ENCODE measurements at regions not wholly inside any gene's neighbourhood (a gene's known extent, or its start where the extent isn't known, plus 50 kb on each side); places are given as distances from the start of the nearest gene placed in this dataset.

- WGBS, 2 donors (ENCODE audit: low coverage in 1 of 2) = 63 to 74% methylated on average over 5 of the region's 5 CpGs
- H3K4me3 ChIP-seq = no peak overlapping the region
- TF ChIP-seq EP300 (IDR thresholded peaks at IDR 0.05; ENCODE audit: low read depth) (no peak), POLR2AphosphoS5 (IDR thresholded peaks at IDR 0.05) (no peak), POLR2A (IDR thresholded peaks at IDR 0.05) (no peak), CTCF (IDR thresholded peaks at IDR 0.05) (no peak)
- no peak overlapping the region for H3K27ac ChIP-seq
- H3K36me3 ChIP-seq = no peaks in the 10 kb centered on the region
- no peak for DNase-seq
- no peaks in the 10 kb centered on the region for H3K4me1 ChIP-seq
- no peaks in the 10 kb centered on the region for H3K27me3 ChIP-seq
- no peaks in the 10 kb centered on the region for H3K9me3 ChIP-seq
- in situ Hi-C loops (cut with MboI; ENCODE audit: low pct_ligation_motif_present in 1 of 4, low pct_unique_long_range_greater_than_20kb in 1 of 4, low sequenced_read_pairs in 3 of 4) (no loop called here), intact Hi-C loops (cut with DNase I; ENCODE audit: low total_unique reads) (no loop called here)
These were observed 1599.7 kb downstream of the MRPL39 start for GRCh38 chr21:24007592-24007991.

- no peaks in the 10 kb centered on the region for H3K4me1 ChIP-seq
- H3K27me3 ChIP-seq = peaks cover under 1% of the 10 kb centered on the region
- in situ Hi-C loops (cut with MboI; ENCODE audit: low pct_ligation_motif_present in 1 of 4, low pct_unique_long_range_greater_than_20kb in 1 of 4, low sequenced_read_pairs in 3 of 4) (no loop called here), intact Hi-C loops (cut with DNase I; ENCODE audit: low total_unique reads) (no loop called here)
- no peak overlapping the region for H3K27ac ChIP-seq
- TF ChIP-seq EP300 (IDR thresholded peaks at IDR 0.05; ENCODE audit: low read depth) = no peak
- no peak for TF ChIP-seq POLR2AphosphoS5 (IDR thresholded peaks at IDR 0.05)
- no peak for TF ChIP-seq CTCF (IDR thresholded peaks at IDR 0.05)
- no peak for DNase-seq
- no peaks in the 10 kb centered on the region for H3K9me3 ChIP-seq
- no peaks in the 10 kb centered on the region for H3K36me3 ChIP-seq
- H3K4me3 ChIP-seq = no peak overlapping the region
These were observed 1620.3 kb downstream of the MRPL39 start for GRCh38 chr21:23986987-23987386.

GRCh38 chr21:23986214-23986613 is 1621.1 kb downstream of the MRPL39 start:
- no peak overlapping the region for H3K27ac ChIP-seq
- no peaks in the 10 kb centered on the region for H3K9me3 ChIP-seq
- TF ChIP-seq EP300 (IDR thresholded peaks at IDR 0.05; ENCODE audit: low read depth) (no peak), POLR2A (IDR thresholded peaks at IDR 0.05) (no peak), POLR2AphosphoS5 (IDR thresholded peaks at IDR 0.05) (no peak), CTCF (IDR thresholded peaks at IDR 0.05) (no peak)
- no peaks in the 10 kb centered on the region for H3K36me3 ChIP-seq
- no peak for DNase-seq
- H3K4me1 ChIP-seq = no peaks in the 10 kb centered on the region
- H3K27me3 ChIP-seq = no peaks in the 10 kb centered on the region
- WGBS, 2 donors (ENCODE audit: low coverage in 1 of 2) = 53 to 60% methylated on average over 2 of the region's 2 CpGs
- intact Hi-C loops (cut with DNase I; ENCODE audit: low total_unique reads) = no loop called here
- in situ Hi-C loops (cut with MboI; ENCODE audit: low pct_ligation_motif_present in 1 of 4, low pct_unique_long_range_greater_than_20kb in 1 of 4, low sequenced_read_pairs in 3 of 4) = no loop called here
- H3K4me3 ChIP-seq = no peak overlapping the region

GRCh38 chr21:23982546-23982945 is 1624.7 kb downstream of the MRPL39 start:
- Histone ChIP-seq H3K4me3 (no peak overlapping the region), H3K9me3 (peaks cover 4 to 5% of the 10 kb centered on the region in 2 donors), H3K27ac (no peak overlapping the region), H3K4me1 (no peaks in the 10 kb centered on the region), H3K27me3 (no peaks in the 10 kb centered on the region), H3K36me3 (no peaks in the 10 kb centered on the region)
- DNase-seq = no peak
- intact Hi-C loops (cut with DNase I; ENCODE audit: low total_unique reads) (no loop called here), in situ Hi-C loops (cut with MboI; ENCODE audit: low pct_ligation_motif_present in 1 of 4, low pct_unique_long_range_greater_than_20kb in 1 of 4, low sequenced_read_pairs in 3 of 4) (no loop called here)
- TF ChIP-seq POLR2AphosphoS5 (IDR thresholded peaks at IDR 0.05) = no peak
- no peak for TF ChIP-seq EP300 (IDR thresholded peaks at IDR 0.05; ENCODE audit: low read depth)
- no peak for TF ChIP-seq POLR2A (IDR thresholded peaks at IDR 0.05)
- TF ChIP-seq CTCF (IDR thresholded peaks at IDR 0.05) = no peak
- 81 to 86% methylated on average over 3 to 4 of the region's 4 CpGs for WGBS, 2 donors (ENCODE audit: low coverage in 1 of 2)

All from transverse colon (tissue), 4 donors.